ENCODE measurements at regions not wholly inside any gene's neighbourhood (a gene's known extent, or its start where the extent isn't known, plus 50 kb on each side); places are given as distances from the start of the nearest gene placed in this dataset.

DNA sequence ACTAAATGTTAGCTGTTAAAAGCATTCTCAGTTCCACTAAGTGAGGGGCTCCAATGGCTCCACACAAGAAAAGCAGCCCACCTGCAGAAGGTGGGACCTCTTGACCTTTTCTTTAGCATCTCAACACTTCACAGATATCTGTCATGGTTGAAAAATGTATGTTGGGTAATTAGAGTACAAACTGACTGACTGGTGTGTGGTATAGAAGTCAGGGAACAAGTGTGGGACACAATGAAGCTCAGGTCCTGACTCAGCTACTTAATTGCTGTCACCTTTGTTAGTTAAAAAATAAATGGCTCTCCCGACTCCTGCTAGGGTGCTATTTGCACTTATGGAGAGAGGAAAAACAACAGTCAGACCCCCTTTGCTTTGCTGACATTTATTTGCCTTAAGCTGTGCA lies 299.0 kb downstream of the TTC6 start:
- no peak for DNase-seq (ENCODE audit: low read depth)

DNA sequence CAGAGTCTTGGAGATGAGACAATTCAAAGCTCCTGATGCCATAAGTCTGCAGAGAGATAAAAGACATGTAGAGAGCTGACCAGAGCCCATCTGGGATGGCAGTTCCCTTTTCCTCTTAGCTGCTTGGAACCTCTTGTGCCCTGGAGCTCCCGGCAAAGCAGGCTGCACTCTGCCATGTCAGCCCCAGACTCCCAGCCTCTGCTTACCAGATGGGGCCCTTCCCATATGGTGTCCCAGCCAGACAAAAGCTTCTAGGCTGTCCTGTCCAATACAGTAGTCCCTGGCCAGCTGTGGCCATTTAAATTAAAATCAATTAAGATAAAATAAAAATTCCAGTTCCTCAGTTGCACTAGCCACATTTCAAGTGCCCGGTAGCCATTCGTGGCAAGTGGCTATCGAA lies 303.9 kb downstream of the TTC6 start:
- no peak for DNase-seq (ENCODE audit: low read depth)

DNA sequence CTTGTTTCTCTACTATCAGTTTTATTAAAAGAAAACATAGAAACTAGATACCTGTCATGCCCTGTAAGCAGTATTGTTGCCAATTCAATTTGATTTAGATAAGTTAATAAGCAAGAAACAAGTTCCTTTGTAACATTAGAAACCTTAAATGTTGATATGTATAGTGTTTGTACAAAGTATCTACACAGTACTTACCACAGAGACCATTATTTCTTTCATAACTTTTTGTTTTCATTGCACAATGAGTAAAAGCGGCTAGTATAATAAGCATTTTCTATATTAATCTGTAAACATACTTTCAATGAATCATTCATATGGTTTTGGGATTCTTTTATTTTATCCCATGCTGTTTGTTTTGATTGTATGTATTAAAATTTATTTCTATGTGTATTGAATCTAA lies 305.1 kb downstream of the TTC6 start:
- peak; percentile 39 for DNase-seq (ENCODE audit: low read depth)

DNA sequence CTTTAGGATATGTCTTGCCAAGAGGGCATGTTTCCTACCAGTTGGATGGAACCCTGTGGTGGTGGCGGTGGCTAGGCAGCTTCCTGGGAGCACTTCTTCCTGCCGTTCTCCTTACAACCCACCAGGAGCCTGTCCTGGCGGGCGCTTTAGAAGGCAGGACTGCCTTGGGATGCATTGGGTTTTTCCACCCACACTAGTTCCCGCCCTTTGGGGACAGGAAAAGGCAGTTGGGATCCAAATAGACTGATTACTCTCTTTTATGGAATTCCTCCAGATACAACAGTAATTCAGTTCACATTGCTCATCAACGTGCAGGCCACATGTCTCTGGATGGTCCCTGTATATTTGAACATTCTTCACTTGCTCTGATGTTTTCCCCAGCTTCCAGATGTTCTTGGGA lies 305.7 kb upstream of the SSTR1 start:
- DNase-seq (ENCODE audit: low read depth): peak; percentile 73

DNA sequence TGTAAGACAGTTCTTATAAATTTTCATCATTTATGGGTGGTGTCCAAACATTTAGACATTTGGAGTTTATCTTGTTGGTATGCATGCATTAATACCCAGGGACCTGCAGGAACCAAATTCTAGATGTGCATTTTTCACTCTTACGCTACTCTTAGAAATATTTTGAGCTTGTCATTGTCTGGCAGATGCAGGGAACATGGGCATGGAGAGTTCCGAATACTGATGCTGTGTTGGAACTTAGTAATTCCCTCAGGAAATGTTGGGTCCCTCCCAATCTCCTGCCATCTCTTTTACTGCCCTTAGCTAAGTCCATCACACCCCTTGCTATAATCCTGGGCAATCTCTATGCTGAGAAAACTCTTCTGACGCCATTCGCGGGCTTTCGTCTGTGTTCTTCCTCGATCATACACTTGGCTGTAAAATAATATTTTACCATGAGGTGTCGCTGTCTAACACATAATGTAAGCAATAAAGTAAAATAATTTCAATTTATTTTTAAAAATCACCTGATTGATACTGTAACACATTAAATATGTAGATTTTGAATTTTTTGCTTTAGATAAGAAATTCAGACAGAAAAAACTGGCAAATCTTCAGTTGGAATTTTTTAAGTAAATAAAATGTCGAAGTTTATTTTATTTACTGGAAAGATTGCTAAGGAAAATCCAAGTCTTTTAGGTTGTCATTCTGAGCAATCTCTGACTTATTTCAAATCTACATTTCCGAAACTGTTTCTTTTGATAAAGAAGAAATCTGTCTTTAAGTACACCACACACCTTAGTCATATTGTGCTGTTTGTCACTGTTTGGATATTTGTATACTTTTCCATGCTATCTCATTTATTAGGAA lies 304.1 kb upstream of the SSTR1 start:
- DNase-seq (ENCODE audit: low read depth): peak; percentile 39

DNA sequence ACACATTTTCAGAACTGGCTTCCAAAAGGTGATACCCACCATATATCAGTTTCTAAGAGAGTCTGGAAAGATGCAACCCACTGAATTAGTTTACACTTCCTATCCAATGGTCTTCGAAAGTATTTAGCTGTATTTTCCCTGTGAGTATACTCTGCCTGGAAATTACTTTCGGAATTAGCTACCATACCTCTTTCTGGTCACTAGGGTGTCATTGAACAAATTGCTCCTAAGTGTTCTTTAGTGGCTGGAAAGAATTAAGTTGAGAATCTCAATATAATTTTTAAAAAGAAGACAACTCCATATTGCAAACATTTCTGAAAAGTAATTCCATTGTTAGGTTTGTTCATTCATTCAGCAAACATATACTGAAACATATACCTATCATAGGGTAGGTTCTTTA lies 283.1 kb upstream of the SSTR1 start:
- no peak for DNase-seq (ENCODE audit: low read depth)

DNA sequence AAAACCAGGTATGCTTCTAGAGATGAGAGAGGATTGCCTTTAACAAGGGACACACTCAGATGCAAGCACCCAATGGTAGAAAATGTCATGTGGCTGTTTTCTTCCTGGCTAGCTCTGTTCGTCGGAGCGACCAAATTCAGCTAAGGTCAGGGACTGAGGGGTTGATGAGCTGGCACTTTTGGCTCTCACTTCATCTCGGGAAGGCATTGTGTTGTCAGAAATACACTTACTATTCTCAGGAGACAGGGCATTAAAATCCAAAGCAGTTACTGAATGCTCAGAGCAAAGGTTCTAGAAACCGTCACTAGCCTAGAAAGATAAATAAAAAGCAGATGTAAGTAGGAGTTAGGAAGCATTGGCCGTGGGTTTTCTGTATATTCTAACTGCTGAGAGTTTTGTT lies 275.7 kb upstream of the SSTR1 start:
- DNase-seq (ENCODE audit: low read depth): peak; percentile 47

DNA sequence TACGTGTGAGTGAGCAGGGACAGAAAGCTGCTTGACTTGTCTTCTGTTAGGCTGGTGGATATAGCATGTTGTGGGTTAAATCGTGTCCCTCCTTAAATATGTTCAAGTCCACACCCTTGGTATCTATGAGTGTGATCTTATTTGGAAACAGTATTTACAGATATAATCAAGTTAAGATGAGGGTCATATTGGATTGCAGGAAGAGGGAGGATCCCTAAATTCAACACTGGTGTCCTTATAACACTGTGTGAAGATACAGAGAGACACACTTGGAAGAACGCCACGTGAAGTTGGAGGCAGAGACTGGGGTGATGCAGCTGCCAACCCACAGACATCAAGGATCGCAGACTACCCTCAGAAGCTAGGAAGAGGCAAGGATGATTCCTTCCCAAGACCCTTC lies 275.2 kb upstream of the SSTR1 start:
- peak; percentile 14 for DNase-seq (ENCODE audit: low read depth)

DNA sequence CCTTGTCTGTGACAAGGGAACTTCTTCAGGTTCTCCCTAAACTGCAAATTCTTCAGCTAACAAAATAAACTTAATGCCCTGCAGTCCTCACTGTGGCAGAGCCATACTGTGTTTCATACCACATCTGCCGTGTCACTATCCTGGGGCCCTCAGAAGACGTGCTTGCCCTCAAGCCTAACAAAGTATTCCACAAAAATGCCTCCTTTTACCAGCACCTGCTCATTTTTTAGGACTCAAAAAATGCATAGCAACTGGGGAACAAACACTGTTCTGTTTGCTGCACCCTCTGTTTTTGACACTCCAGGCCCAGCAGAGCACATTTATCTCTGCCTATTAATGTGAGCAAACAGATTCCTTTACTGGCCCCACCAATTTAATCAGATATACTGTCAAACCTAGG lies 270.7 kb upstream of the SSTR1 start:
- no peak for DNase-seq (ENCODE audit: low read depth)

DNA sequence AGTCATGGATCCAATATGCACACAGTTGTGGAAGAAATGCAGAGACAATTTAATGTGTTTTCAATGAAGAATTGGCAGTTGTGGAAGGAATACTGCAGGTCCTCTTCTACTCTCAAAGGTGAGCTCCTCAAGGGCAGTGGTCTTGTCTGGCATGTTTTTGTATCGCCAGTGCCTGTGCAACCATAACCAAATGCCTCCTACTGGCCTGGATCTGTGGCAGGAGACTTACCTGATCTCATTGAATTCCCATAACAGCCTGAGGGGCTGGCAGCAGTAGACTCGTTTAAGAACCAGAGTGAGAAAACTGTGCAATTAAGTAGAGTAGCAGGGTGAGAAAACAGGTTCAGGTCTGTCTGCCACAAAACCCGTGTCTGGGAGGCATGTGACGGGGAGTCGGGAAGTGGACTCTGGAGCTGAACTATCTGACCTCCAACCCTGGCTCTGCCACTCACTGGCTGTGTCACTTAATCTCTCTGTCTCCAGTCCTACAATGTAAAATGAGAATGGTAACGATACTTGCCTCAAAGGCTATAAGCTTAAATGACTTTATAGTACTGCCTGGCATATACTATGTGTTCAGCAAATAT lies 268.2 kb upstream of the SSTR1 start:
- DNase-seq (ENCODE audit: low read depth): no peak

DNA sequence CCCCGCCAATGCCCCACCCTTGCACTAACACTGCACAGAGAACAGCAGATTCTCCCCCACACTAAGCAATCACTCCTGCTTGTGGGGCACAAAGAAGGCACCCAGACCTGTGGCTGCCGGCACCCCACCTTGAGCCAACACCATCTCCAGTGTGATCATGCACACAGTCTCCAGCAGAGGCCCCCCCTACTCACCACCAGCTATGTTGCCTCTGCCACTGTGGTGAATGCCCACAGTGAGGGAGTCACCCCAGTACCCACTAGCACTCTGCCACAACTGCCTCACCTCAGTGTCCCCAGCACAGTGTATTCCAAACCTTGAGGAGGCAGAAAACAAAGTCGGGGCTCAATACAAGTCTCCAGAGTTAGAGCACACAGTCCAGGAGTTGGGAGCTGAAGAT lies 261.7 kb upstream of the SSTR1 start:
- no peak for DNase-seq (ENCODE audit: low read depth)

DNA sequence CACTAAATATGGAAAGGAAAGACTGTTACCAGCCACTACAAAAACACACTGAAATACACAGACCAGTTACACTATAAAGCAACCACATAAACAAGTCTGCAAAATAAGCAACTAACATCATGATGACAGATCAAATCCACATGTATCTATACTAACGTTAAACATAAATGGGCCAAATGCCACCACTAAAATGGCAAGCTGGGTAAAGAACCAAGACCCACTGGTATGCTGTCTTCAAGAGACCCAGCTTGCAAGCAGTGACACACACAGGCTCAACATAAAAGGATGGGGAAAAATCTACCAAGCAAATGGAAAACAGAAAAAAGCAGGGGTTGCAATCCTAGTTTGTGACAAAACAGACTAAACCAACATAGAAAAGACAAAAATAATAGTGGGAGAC lies 260.9 kb upstream of the SSTR1 start:
- DNase-seq (ENCODE audit: low read depth): no peak

DNA sequence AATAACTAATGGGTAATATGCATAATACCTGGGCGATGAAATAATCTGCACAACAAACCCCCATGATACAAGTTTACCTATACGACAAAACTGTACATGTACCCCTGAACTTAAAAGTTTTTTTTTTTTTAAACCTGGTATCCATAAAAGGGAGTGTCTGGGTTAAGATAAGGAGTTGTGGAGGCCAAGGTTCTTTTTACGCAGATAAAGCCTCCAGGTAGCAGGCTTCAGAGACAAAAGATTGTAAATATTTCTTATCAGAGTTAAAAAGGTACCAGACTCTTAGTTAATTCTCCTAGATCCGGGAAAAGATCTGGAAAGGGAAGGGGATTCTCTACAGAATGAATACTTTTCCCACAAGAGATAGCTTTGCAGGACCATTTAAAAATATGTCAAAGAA lies 259.4 kb upstream of the SSTR1 start:
- DNase-seq (ENCODE audit: low read depth): no peak

DNA sequence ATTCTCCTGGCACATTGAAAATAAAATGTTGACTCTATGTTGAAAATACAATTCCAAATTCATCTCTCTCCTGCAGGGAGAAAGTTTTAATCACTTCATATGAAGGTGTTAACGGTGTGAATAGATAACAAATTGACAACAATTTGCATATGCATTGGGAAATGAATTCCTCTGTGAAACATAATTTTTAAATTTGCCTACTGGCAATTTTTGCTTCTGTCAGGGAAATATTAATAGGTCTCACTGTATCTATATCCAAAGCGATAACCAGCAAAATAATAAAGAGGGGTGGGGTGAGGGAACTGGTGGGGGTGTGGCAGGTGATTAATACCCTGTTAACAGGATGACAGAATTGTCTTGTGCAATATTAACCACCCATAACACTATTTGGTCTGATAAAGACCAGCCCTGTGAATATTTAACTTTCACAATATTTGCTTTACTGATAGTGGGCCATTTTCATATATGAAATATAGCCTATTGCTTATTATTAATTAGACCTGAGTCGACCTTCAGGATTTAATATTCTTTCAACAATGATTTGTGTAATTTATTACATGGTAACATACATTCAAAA lies 239.0 kb upstream of the SSTR1 start:
- DNase-seq (ENCODE audit: low read depth): no peak

DNA sequence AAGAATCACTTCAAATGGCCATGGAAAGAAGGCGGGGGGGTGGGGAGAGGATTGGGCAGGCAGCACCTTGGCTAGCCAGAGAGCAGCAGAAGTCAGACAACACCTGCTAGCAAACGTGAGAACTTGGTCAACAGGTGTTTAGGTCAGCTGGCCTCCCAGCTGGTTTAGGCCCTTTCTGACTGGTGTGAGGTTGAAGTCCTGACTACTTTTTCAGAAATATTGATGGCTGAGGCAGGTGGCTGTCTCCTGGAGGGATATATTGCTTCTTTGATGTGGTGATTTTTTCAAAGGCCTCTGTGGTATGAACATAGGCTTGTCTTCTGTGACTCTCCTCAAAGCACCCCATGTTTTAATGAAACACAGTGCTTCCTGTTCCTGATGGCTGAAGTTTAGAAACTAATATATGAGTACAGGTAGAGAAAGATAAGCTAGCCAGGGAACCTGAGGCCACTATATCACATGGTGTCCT lies 238.2 kb upstream of the SSTR1 start:
- no peak for DNase-seq (ENCODE audit: low read depth)

DNA sequence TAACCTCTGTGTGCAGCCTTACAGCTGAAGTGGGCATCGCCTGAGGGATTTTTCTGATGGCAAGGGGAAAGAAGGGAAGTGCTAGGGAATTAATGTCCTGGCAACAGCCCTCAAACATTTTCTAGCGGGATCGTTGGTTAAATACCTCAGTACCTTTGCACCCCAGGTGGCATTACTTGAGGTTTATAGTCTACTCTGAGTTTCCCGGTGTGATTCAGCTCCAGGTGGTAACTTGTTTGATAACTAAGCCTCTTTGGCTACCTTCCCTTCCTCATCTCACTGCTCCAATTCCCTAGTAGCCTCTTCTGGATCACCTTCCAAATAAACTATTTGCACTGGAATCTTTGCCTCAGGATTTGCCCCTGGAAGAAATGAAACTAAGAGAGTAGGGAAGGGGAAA lies 237.0 kb upstream of the SSTR1 start:
- no peak for DNase-seq (ENCODE audit: low read depth)

DNA sequence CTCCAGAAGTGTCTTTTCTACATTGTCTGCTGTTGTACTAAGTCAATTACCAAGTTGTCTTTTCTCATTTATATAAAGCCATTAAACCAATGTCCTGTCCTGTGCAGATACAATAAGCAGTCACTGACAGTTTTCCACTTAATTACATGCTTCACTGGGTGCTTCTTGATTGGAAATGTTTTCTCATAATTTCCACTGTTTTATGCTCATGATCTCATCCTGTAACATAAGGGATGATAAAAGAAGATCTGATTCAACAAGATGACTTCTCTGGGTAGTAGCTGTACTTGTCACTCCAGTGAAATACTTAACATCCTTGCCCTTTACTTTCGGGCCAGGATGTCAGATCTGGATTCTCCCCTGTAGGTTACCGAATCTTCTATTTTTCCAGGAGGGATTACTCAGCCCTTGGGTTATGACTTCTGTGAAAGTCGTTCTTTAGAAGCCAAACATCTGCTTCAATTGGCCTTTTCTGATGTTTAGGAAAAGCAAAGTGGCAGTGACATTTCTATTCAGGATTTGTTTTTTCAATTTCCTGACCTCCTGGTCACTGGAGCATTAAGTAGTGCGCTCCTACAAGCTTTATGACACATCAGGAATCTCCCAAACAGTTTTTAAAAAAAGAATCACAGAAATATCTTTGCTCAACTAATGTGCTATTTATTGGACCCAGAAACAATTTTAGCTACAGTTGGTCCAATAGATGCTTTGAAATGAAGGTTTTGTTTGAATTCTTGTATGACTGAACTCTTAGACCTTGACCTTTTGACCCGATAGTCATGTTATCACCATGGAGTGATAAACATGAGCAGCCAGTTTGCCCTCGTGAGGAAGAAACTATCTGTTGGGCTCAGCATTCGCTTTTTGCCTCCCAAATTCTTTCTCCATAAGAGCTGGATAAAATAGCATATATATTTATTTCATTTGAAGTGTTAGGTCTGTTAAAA lies 234.5 kb upstream of the SSTR1 start:
- no peak for DNase-seq (ENCODE audit: low read depth)

DNA sequence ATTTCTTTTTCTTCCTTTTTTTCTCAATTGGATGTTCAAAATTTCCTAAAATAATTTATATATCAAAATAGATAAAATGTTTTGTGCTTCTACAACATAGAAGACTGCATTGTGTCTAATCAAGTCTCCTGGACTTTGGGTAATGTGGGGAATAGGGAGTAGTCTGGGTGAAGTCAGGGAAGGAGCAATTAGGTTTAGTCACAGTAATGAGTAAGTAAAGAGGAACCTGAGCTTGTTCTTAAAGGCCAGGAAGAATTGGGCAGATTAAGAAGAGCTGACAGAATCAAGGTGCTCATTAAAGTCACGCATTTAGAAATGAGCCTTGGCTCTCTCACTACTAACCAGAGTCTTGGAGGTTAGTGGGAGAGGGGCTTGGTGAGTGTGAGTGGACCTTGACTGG lies 233.3 kb upstream of the SSTR1 start:
- DNase-seq (ENCODE audit: low read depth): no peak

DNA sequence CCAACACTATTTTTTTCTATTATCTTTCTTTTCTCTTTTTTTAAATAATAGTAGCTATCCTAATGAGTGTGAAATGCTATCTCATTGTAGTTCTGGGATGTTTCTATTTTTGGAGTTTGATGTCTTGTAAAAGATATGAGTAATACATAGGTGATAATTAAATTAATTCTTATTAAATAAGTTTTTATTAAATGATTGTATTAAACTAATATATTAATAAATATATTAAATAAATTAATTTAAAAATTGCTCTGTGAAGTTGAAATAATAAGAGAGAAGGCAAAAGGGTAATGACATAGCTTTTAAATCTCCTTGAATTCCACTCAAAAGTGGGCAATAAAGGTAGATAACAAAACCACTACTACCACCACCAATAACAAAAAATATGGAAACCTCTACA lies 230.2 kb upstream of the SSTR1 start:
- DNase-seq (ENCODE audit: low read depth): no peak

DNA sequence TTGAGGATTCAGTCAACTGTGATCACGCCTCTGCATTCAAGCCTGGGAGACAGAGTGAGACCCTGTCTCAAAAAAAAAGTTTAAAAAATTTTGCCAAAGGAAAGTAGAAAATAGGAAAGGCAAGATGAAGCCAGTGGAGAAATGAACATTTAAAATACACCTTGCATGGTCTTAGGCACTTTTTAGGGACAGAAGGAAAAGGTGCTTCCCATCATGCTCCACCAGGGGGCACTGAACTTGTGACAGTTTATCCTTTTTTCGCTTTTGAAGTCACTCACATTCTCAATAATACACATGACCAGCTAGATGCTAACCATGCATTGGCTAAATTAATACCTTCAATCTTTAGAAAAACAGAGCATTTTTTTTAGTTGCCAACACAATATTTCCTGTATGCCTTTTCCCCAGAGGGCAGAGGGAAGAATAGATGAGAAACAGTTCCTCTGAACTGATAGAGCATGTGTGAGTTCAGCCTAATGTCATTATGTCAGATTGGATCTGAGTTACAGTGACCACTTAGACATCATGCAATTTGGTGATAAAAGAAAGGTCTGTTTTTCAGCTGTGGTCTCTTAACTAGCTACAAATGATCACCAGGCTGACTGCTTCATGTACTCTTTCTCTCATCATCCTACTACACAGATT lies 221.8 kb upstream of the SSTR1 start:
- peak; percentile 10 for DNase-seq (ENCODE audit: low read depth)

DNA sequence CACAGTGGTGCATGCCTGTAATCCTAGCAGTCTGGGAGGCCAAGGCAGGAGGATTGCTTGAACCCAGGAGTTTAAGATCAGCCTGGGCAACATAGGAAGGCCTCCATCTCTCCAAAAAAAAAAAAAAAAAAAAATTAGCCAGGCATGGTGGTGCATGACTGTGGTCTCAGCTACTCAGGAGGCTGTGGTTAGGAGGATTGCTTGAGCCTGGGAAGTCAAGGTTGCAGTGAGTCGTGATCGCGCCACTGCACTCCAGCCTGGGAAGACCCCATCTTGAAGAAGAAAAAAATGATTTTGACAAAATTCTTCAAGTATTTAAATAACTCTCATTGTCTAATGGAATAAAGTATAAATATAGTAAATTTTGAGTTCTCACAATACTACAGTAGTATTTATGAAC lies 219.2 kb upstream of the SSTR1 start:
- no peak for DNase-seq (ENCODE audit: low read depth)

DNA sequence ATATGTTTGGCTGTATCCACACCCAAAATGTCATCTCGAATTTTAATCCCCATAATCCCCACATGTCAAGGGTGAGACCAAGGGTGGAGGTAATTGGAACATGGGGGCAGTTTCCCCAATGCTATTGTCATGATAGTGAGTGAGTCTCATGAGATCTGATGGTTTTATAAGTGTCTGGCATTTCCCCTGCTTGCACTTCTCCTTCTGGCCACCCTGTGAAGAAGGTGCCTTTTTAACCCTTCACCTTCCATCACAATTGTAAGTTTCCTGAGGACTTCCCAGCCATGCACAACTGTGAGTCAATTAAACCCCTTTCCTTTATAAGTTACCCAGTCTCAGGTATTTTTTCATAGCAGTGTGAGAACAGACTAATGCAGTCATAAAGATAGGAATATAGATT lies 216.7 kb upstream of the SSTR1 start:
- DNase-seq (ENCODE audit: low read depth): no peak

Measured in fibroblast of gingiva (primary cell).